Stimulated activated memory B cell treated with anti-CD40 and anti-IgM and Interleukin-4, amounts not matched to agents 10 μg/mL and 1 μg/mL and 100 μg/mL, for 72 hours (primary cell): ENCODE measurements at regions not wholly inside any gene's neighbourhood (a gene's known extent, or its start where the extent isn't known, plus 50 kb on each side); places are given as distances from the start of the nearest gene placed in this dataset.
"Not testable (repeated sequence)": the region's sequence is repeated elsewhere in the genome, so short reads cannot be mapped to it uniquely, and the experiment has no call there.

Experiments
- ATAC-seq: fragments of 150-1000 bp; cut with Tn5 transposase; 2 replicates; pipeline ENCODE4 v1.10.0; 2021
- H3K27ac Mint-ChIP-seq: one replicate; pipeline ENCODE4 v1.8.0; 2022; ENCODE audit warnings: mild to moderate bottlenecking, mixed read lengths
- H3K27me3 Mint-ChIP-seq: one replicate; pipeline ENCODE4 v1.8.0; 2022; ENCODE audit warnings: mixed read lengths
- H3K36me3 Mint-ChIP-seq: one replicate; pipeline ENCODE4 v1.8.0; 2022; ENCODE audit warnings: mixed read lengths
- H3K4me1 Mint-ChIP-seq: one replicate; pipeline ENCODE4 v1.8.0; 2022; ENCODE audit warnings: mixed read lengths
- H3K4me3 Mint-ChIP-seq: one replicate; pipeline ENCODE4 v1.8.0; 2022; ENCODE audit warnings: mild to moderate bottlenecking, moderate library complexity, mixed read lengths
- H3K9me3 Mint-ChIP-seq: one replicate; pipeline ENCODE4 v1.8.0; 2022; ENCODE audit warnings: mixed read lengths

GRCh38 chr7:106556244-106556643 is 104.7 kb downstream of the CCDC71L start:
- H3K27me3 Mint-ChIP-seq, H3K36me3 Mint-ChIP-seq, H3K9me3 Mint-ChIP-seq, ATAC-seq, H3K4me3 Mint-ChIP-seq: not testable (repeated sequence)
- Mint-ChIP-seq H3K27ac (peak overlapping the region; percentile 18), H3K4me1 (peaks cover 48% of the 10 kb centered on the region)

DNA sequence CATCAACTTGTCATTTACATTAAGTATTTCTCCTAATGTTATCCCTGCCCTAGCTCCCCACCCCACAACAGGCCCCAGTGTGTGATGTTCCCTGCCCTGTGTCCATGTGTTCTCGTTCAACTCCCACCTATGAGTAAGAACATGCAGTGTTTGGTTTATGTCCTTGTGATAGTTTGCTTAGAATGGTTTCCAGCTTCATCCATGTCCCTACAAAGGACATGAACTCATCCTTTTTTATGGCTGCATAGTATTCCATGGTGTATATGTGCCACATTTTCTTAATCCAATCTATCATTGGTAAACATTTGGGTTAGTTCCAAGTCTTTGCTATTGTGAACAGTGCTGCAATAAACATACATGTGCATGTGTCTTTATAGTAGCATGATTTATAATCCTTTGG is 106.3 kb downstream of the CCDC71L start:
- not testable (repeated sequence) for H3K27me3 Mint-ChIP-seq, H3K27ac Mint-ChIP-seq, H3K36me3 Mint-ChIP-seq, H3K4me3 Mint-ChIP-seq, ATAC-seq, H3K9me3 Mint-ChIP-seq
- peaks cover 44% of the 10 kb centered on the region for H3K4me1 Mint-ChIP-seq

- ATAC-seq = no peak
- H3K27me3 Mint-ChIP-seq = no peaks in the 10 kb centered on the region
- H3K9me3 Mint-ChIP-seq = peaks cover 4% of the 10 kb centered on the region
- H3K4me3 Mint-ChIP-seq = no peak overlapping the region
- peaks cover 44% of the 10 kb centered on the region for H3K4me1 Mint-ChIP-seq
- peak overlapping the region; percentile 94 for H3K27ac Mint-ChIP-seq
- no peaks in the 10 kb centered on the region for H3K36me3 Mint-ChIP-seq
Observed at GRCh38 chr7:106553446-106553836, 107.5 kb downstream of the CCDC71L start.

- peak; percentile 99 for ATAC-seq
- peaks cover 44% of the 10 kb centered on the region for H3K4me1 Mint-ChIP-seq
- no peaks in the 10 kb centered on the region for H3K27me3 Mint-ChIP-seq
- H3K27ac Mint-ChIP-seq = peak overlapping the region; percentile 94
- H3K4me3 Mint-ChIP-seq = no peak overlapping the region
- H3K36me3 Mint-ChIP-seq = no peaks in the 10 kb centered on the region
- H3K9me3 Mint-ChIP-seq = peaks cover 4% of the 10 kb centered on the region
Observed at GRCh38 chr7:106552645-106553445, 108.1 kb downstream of the CCDC71L start.

DNA sequence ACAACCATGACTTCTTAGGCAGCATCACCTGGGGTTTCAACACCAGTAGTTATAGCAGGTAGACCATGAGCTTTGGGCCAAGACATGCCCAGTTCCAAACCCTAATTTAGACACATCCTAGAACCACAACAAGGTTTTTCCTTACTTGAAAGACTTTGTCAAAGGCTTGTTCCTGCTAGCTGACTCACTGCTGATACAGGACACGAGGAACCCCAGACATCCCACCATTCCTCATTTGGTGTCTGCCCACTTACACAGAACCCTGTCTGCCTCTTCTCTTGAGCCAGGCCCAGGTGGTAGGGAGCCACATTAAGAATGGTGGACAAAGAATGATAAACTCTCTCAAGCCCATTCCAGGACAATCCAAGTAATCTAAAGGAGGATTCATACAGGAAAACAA is 109.0 kb downstream of the CCDC71L start:
- ATAC-seq = no peak
- Mint-ChIP-seq H3K4me3 (no peak overlapping the region), H3K27ac (peak overlapping the region; percentile 94), H3K4me1 (peaks cover 44% of the 10 kb centered on the region), H3K36me3 (no peaks in the 10 kb centered on the region), H3K9me3 (peaks cover 4% of the 10 kb centered on the region), H3K27me3 (no peaks in the 10 kb centered on the region)

GRCh38 chr7:106548491-106548890 is 112.5 kb downstream of the CCDC71L start:
- H3K9me3 Mint-ChIP-seq = no peaks in the 10 kb centered on the region
- H3K36me3 Mint-ChIP-seq = no peaks in the 10 kb centered on the region
- no peak for ATAC-seq
- H3K27me3 Mint-ChIP-seq = no peaks in the 10 kb centered on the region
- H3K4me3 Mint-ChIP-seq = no peak overlapping the region
- H3K27ac Mint-ChIP-seq = no peak overlapping the region
- H3K4me1 Mint-ChIP-seq = peaks cover 27% of the 10 kb centered on the region

DNA sequence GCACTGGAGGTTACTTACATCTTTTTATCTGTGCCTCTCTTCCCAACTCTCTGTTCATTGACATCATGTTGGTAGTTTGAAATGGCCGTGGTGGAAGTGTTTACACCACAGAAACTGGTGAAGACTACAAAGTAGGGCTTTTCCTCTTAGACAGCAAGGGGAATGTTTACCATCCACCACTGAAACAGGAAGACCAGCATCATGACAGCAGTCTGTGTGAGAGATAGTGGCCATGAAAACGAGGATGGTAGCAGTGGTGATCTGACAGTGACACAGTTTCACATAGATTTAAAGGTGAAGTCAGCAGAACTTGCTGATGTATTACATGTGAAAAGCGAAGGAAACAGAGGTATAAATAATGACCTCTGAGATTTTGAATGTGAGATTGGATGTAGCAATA is 115.7 kb downstream of the CCDC71L start:
- Mint-ChIP-seq H3K27ac (no peak overlapping the region), H3K36me3 (no peaks in the 10 kb centered on the region), H3K4me3 (no peak overlapping the region), H3K27me3 (no peaks in the 10 kb centered on the region), H3K4me1 (peaks cover 12% of the 10 kb centered on the region), H3K9me3 (no peaks in the 10 kb centered on the region)
- ATAC-seq = peak; percentile 53

DNA sequence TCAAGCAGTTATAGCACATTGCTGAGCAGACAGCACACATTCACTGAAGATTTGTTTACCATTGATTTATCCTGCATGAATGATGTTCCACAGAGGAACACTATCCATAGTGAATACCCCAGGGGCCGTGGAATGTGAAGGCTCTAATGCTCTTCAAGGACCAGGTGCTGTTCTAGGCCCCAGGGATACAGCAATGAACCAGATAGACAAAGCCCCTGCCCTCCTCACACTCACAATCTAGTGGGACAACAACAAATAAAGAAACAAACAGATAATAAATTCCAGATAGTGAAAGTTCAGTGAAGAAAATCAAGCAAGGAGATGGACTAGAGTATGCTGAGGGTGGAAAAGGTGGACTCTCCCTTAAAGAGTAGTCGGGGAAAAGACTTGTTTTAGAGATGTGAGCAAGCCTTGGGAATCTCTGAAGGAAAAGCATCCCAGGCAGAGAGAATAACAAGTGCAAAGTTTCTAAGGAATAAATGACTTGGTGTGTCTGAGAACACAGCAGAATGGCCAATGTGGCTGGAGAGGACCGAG is 117.7 kb downstream of the CCDC71L start:
- no peaks in the 10 kb centered on the region for H3K36me3 Mint-ChIP-seq
- no peak overlapping the region for H3K4me3 Mint-ChIP-seq
- H3K4me1 Mint-ChIP-seq = peaks cover 12% of the 10 kb centered on the region
- no peaks in the 10 kb centered on the region for H3K27me3 Mint-ChIP-seq
- no peak for ATAC-seq
- no peaks in the 10 kb centered on the region for H3K9me3 Mint-ChIP-seq
- H3K27ac Mint-ChIP-seq = peak overlapping the region; percentile 48

DNA sequence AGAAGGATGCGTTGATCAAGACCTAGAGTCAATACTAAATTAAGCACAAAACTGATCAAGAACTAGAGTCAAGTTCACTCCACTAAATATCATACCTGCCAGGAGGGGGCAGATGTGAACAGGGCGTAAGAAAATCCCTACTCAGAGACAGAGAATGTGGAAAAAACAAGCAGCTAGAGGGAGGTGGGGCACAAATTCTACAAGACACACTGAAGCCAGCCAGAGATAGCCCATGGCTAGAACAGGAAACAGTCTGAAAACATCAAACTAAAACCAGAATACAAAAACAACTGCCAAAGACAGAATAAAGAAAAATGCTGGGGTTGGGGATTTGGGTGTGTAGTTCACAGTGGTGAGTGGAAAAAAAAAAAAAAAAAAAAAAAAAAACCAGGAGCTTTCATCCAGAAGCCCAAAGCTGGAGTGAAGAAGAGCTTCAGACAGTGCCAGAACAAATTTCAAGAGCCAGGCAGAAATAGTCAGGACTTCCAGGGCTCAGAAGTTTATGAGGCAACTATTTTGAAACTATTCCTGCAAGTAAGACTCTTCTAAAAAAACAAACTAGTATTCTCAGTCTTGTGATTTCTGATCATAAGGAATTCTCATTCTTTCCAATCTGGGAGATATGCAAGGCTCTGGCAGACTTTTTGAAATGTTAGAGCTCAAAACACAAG is 118.3 kb downstream of the CCDC71L start:
- Mint-ChIP-seq H3K4me3 (no peak overlapping the region), H3K27me3 (no peaks in the 10 kb centered on the region), H3K4me1 (peaks cover 12% of the 10 kb centered on the region), H3K27ac (peak overlapping the region; percentile 48), H3K9me3 (no peaks in the 10 kb centered on the region), H3K36me3 (no peaks in the 10 kb centered on the region)
- ATAC-seq = peak; percentile 77

DNA sequence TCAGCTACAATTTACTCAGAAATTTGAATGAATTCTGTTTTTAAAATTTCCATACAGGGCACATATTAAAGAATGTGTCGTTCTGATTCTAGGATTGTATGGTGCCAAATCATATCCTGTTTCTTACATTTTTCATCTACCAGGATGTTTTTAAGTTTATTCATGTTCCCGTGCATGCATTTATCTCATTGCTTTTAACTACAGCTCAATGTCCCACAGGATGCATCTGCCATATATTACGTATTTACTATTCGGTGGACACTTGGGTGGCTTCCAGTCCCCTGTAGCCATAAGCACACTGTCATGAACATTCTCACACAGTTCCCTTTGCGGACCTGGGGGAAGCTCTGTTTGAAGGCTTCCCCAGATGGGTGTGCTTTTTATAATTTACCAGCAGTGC is 122.3 kb downstream of the CCDC71L start:
- Mint-ChIP-seq H3K9me3 (peaks cover 3% of the 10 kb centered on the region), H3K27me3 (no peaks in the 10 kb centered on the region), H3K4me3 (no peak overlapping the region), H3K36me3 (no peaks in the 10 kb centered on the region), H3K27ac (no peak overlapping the region), H3K4me1 (peaks cover 13% of the 10 kb centered on the region)
- ATAC-seq = no peak

GRCh38 chr7:106537119-106537518 is 123.8 kb downstream of the CCDC71L start:
- peaks cover 6% of the 10 kb centered on the region for H3K4me1 Mint-ChIP-seq
- ATAC-seq = no peak
- H3K36me3 Mint-ChIP-seq = no peaks in the 10 kb centered on the region
- H3K27ac Mint-ChIP-seq = no peak overlapping the region
- H3K9me3 Mint-ChIP-seq = peaks cover 3% of the 10 kb centered on the region
- no peaks in the 10 kb centered on the region for H3K27me3 Mint-ChIP-seq
- no peak overlapping the region for H3K4me3 Mint-ChIP-seq

DNA sequence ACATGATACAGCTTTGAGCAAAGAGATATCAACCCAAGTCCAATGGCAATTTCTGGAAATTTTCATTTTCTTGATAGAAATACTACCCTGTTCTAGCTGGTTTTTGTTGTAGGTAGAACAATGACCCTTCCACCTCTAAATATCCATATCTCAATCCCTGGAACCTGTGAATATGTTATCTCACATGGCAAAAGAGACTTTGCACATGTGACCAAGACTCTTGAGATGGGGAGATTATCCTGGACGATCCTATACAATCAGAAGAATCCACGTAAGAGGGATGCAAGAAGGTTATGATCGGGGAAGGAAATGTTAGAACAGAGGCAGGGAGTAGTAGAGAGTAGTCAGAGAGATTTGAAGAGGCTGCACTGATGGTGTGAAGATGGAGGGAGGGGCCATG is 124.9 kb downstream of the CCDC71L start:
- Mint-ChIP-seq H3K4me1 (peaks cover 6% of the 10 kb centered on the region), H3K4me3 (no peak overlapping the region), H3K27me3 (no peaks in the 10 kb centered on the region), H3K27ac (no peak overlapping the region), H3K9me3 (peaks cover 3% of the 10 kb centered on the region), H3K36me3 (no peaks in the 10 kb centered on the region)
- ATAC-seq = no peak

GRCh38 chr7:106535234-106535932 is 125.6 kb downstream of the CCDC71L start:
- Mint-ChIP-seq H3K36me3 (no peaks in the 10 kb centered on the region), H3K27me3 (no peaks in the 10 kb centered on the region), H3K4me3 (no peak overlapping the region), H3K4me1 (peaks cover 6% of the 10 kb centered on the region), H3K9me3 (peaks cover 3% of the 10 kb centered on the region), H3K27ac (no peak overlapping the region)
- ATAC-seq = no peak

GRCh38 chr7:106534271-106534846 is 126.6 kb downstream of the CCDC71L start:
- Mint-ChIP-seq H3K36me3 (no peaks in the 10 kb centered on the region), H3K27ac (no peak overlapping the region), H3K4me3 (no peak overlapping the region), H3K27me3 (no peaks in the 10 kb centered on the region), H3K9me3 (peaks cover 3% of the 10 kb centered on the region), H3K4me1 (peaks cover 6% of the 10 kb centered on the region)
- no peak for ATAC-seq

DNA sequence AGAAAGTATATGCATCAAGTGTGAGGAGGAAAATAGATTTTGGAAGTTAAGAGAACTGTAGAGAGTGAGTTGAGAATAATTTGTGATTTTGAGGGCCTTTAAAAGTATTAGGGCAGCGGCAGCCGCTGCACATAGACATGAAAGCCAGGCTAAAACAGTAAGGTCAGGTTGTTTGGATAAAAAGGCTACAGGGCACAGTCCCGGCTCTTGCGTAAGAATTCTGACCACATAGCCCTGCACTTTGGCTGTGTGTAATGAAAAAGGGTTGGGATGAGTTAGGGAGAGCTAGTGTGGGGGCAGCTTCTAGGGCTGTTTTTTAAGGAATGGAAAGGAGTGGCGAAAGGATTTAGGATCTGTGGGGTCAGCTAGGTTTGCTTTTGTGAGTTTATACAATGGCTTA is 130.8 kb downstream of the CCDC71L start:
- not testable (repeated sequence) for H3K27ac Mint-ChIP-seq, H3K27me3 Mint-ChIP-seq

More for the DNA sequence above, 130.8 kb downstream of the CCDC71L start:
- H3K4me3 Mint-ChIP-seq, H3K36me3 Mint-ChIP-seq, ATAC-seq, H3K4me1 Mint-ChIP-seq, H3K9me3 Mint-ChIP-seq: not testable (repeated sequence)
